ENCODE measurements at regions not wholly inside any gene's neighbourhood (a gene's known extent, or its start where the extent isn't known, plus 50 kb on each side); places are given as distances from the start of the nearest gene placed in this dataset.

DNA sequence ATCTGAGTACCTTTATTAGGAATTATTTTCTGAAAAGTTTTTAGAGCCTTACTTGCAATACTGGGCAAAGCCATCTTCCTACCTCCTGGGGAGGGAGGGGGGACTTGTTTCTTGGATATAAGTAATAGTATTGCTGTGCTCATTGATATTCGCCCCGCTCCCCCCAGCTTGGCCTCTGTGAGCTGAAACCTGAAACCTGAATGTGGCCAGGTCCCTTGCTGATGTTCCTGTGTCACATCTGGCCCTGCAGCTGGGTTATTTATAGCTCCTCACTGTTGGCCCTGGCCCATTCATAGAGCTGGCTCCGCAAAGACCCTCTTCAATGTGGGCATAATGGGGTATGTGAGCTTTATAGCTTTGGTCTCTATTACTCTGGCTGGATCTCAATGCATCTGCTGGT, 59.5 kb downstream of the FRMPD3 start:
- TF ChIP-seq, protein P1, sequence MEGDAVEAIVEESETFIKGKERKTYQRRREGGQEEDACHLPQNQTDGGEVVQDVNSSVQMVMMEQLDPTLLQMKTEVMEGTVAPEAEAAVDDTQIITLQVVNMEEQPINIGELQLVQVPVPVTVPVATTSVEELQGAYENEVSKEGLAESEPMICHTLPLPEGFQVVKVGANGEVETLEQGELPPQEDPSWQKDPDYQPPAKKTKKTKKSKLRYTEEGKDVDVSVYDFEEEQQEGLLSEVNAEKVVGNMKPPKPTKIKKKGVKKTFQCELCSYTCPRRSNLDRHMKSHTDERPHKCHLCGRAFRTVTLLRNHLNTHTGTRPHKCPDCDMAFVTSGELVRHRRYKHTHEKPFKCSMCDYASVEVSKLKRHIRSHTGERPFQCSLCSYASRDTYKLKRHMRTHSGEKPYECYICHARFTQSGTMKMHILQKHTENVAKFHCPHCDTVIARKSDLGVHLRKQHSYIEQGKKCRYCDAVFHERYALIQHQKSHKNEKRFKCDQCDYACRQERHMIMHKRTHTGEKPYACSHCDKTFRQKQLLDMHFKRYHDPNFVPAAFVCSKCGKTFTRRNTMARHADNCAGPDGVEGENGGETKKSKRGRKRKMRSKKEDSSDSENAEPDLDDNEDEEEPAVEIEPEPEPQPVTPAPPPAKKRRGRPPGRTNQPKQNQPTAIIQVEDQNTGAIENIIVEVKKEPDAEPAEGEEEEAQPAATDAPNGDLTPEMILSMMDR (IDR thresholded peaks at IDR 0.05; ENCODE audit: borderline replicate concordance, extremely low read depth, low read length, poor library complexity, severe bottlenecking): no peak
- no peak for TF ChIP-seq EZH2 (IDR thresholded peaks at IDR 0.05; ENCODE audit: borderline replicate concordance, low read depth, low read length, severe bottlenecking)
